ENCODE measurements at regions not wholly inside any gene's neighbourhood (a gene's known extent, or its start where the extent isn't known, plus 50 kb on each side); places are given as distances from the start of the nearest gene placed in this dataset.

GRCh38 chr4:162610116-162610515 is 446.3 kb upstream of the FSTL5 start:
- Mint-ChIP-seq H3K9me3 (peaks cover 0 to 8% (median 2%) of the 10 kb centered on the region in 7 donors), H3K36me3 (no peaks in the 10 kb centered on the region), H3K4me1 (no peaks in the 10 kb centered on the region)

GRCh38 chr4:162586266-162586665 is 422.5 kb upstream of the FSTL5 start:
- H3K36me3 Mint-ChIP-seq, result no peaks in the 10 kb centered on the region
- Histone ChIP-seq H3K27me3 (ENCODE audit: control insufficient read depth, insufficient read depth, low read length) (no peaks in the 10 kb centered on the region), H3K4me1 (ENCODE audit: control insufficient read depth, insufficient read depth, low read length, poor library complexity, severe bottlenecking) (no peaks in the 10 kb centered on the region), H3K9me3 (ENCODE audit: control insufficient read depth in 2 of 2, low read length in 2 of 2) (no peaks in the 10 kb centered on the region), H3K4me3 (ENCODE audit: low read depth, low read length) (no peak overlapping the region), H3K36me3 (ENCODE audit: control insufficient read depth, insufficient read depth, low read length) (no peaks in the 10 kb centered on the region), H3K27ac (ENCODE audit: insufficient read depth, low read length, poor library complexity, severe bottlenecking) (no peak overlapping the region)
- ATAC-seq (ENCODE audit: low read depth in 2 of 2) (no peak), DNase-seq (no peak)
- no peaks in the 10 kb centered on the region for H3K27me3 Mint-ChIP-seq
- no peak overlapping the region for H3K4me3 Mint-ChIP-seq
- peaks cover 0 to 3% (median 0%) of the 10 kb centered on the region in 7 donors for H3K9me3 Mint-ChIP-seq
- H3K4me1 Mint-ChIP-seq, result no peaks in the 10 kb centered on the region
- H3K27ac Mint-ChIP-seq, result no peak overlapping the region

More at GRCh38 chr4:162610116-162610515, 446.3 kb upstream of the FSTL5 start:
- Histone ChIP-seq H3K27me3 (ENCODE audit: control insufficient read depth, insufficient read depth, low read length) (no peaks in the 10 kb centered on the region), H3K36me3 (ENCODE audit: control insufficient read depth, insufficient read depth, low read length) (no peaks in the 10 kb centered on the region), H3K4me1 (ENCODE audit: control insufficient read depth, insufficient read depth, low read length, poor library complexity, severe bottlenecking) (no peaks in the 10 kb centered on the region), H3K4me3 (ENCODE audit: low read depth, low read length) (no peak overlapping the region), H3K9me3 (ENCODE audit: control insufficient read depth in 2 of 2, low read length in 2 of 2) (no peaks in the 10 kb centered on the region), H3K27ac (ENCODE audit: insufficient read depth, low read length, poor library complexity, severe bottlenecking) (no peak overlapping the region)
- no peak overlapping the region for H3K27ac Mint-ChIP-seq
- DNase-seq (no peak), ATAC-seq (ENCODE audit: low read depth in 2 of 2) (no peak)
- no peak overlapping the region for H3K4me3 Mint-ChIP-seq
- no peaks in the 10 kb centered on the region for H3K27me3 Mint-ChIP-seq

- Mint-ChIP-seq H3K27me3 (no peaks in the 10 kb centered on the region), H3K4me3 (no peak overlapping the region), H3K4me1 (no peaks in the 10 kb centered on the region), H3K27ac (peak overlapping the region in 1 of 3 donors; percentile 79), H3K36me3 (no peaks in the 10 kb centered on the region), H3K9me3 (peaks cover 0 to 6% (median 2%) of the 10 kb centered on the region in 7 donors)
- Histone ChIP-seq H3K27ac (ENCODE audit: insufficient read depth, low read length, poor library complexity, severe bottlenecking) (no peak overlapping the region), H3K36me3 (ENCODE audit: control insufficient read depth, insufficient read depth, low read length) (no peaks in the 10 kb centered on the region), H3K4me3 (ENCODE audit: low read depth, low read length) (no peak overlapping the region), H3K27me3 (ENCODE audit: control insufficient read depth, insufficient read depth, low read length) (no peaks in the 10 kb centered on the region), H3K4me1 (ENCODE audit: control insufficient read depth, insufficient read depth, low read length, poor library complexity, severe bottlenecking) (no peaks in the 10 kb centered on the region), H3K9me3 (ENCODE audit: control insufficient read depth in 2 of 2, low read length in 2 of 2) (no peaks in the 10 kb centered on the region)
- no peak for DNase-seq
- ATAC-seq (ENCODE audit: low read depth in 2 of 2), result no peak
Measured at GRCh38 chr4:162582180-162582579, 418.4 kb upstream of the FSTL5 start.

- Histone ChIP-seq H3K27me3 (ENCODE audit: control insufficient read depth, insufficient read depth, low read length) (no peaks in the 10 kb centered on the region), H3K4me1 (ENCODE audit: control insufficient read depth, insufficient read depth, low read length, poor library complexity, severe bottlenecking) (no peaks in the 10 kb centered on the region), H3K27ac (ENCODE audit: insufficient read depth, low read length, poor library complexity, severe bottlenecking) (no peak overlapping the region), H3K9me3 (ENCODE audit: control insufficient read depth in 2 of 2, low read length in 2 of 2) (no peaks in the 10 kb centered on the region), H3K4me3 (ENCODE audit: low read depth, low read length) (no peak overlapping the region), H3K36me3 (ENCODE audit: control insufficient read depth, insufficient read depth, low read length) (no peaks in the 10 kb centered on the region)
- DNase-seq (no peak), ATAC-seq (ENCODE audit: low read depth in 2 of 2) (no peak)
- H3K27me3 Mint-ChIP-seq, result no peaks in the 10 kb centered on the region
- no peaks in the 10 kb centered on the region for H3K4me1 Mint-ChIP-seq
- no peak overlapping the region for H3K4me3 Mint-ChIP-seq
- H3K36me3 Mint-ChIP-seq, result no peaks in the 10 kb centered on the region
- peaks cover 0 to 6% (median 0%) of the 10 kb centered on the region in 7 donors for H3K9me3 Mint-ChIP-seq
- H3K27ac Mint-ChIP-seq, result no peak overlapping the region
Measured at GRCh38 chr4:162565730-162566129, 401.9 kb upstream of the FSTL5 start.

GRCh38 chr4:162560073-162560472 is 396.3 kb upstream of the FSTL5 start:
- Mint-ChIP-seq H3K27ac (no peak overlapping the region), H3K36me3 (no peaks in the 10 kb centered on the region), H3K9me3 (peaks cover 0 to 6% (median 2%) of the 10 kb centered on the region in 7 donors), H3K4me3 (no peak overlapping the region), H3K27me3 (no peaks in the 10 kb centered on the region), H3K4me1 (no peaks in the 10 kb centered on the region)
- Histone ChIP-seq H3K4me1 (ENCODE audit: control insufficient read depth, insufficient read depth, low read length, poor library complexity, severe bottlenecking) (no peaks in the 10 kb centered on the region), H3K9me3 (ENCODE audit: control insufficient read depth in 2 of 2, low read length in 2 of 2) (no peaks in the 10 kb centered on the region), H3K27me3 (ENCODE audit: control insufficient read depth, insufficient read depth, low read length) (no peaks in the 10 kb centered on the region), H3K36me3 (ENCODE audit: control insufficient read depth, insufficient read depth, low read length) (no peaks in the 10 kb centered on the region), H3K4me3 (ENCODE audit: low read depth, low read length) (no peak overlapping the region), H3K27ac (ENCODE audit: insufficient read depth, low read length, poor library complexity, severe bottlenecking) (no peak overlapping the region)
- no peak for ATAC-seq (ENCODE audit: low read depth in 2 of 2)
- DNase-seq, result no peak

GRCh38 chr4:162557516-162558106 is 393.8 kb upstream of the FSTL5 start:
- no peaks in the 10 kb centered on the region for H3K27me3 ChIP-seq (ENCODE audit: control insufficient read depth, insufficient read depth, low read length)
- no peaks in the 10 kb centered on the region for H3K27me3 Mint-ChIP-seq
- peaks cover 0 to 9% (median 3%) of the 10 kb centered on the region in 7 donors for H3K9me3 Mint-ChIP-seq
- no peaks in the 10 kb centered on the region for H3K4me1 ChIP-seq (ENCODE audit: control insufficient read depth, insufficient read depth, low read length, poor library complexity, severe bottlenecking)
- H3K36me3 Mint-ChIP-seq, result no peaks in the 10 kb centered on the region
- H3K4me1 Mint-ChIP-seq, result no peaks in the 10 kb centered on the region
- H3K9me3 ChIP-seq (ENCODE audit: control insufficient read depth in 2 of 2, low read length in 2 of 2), result no peaks in the 10 kb centered on the region
- H3K27ac Mint-ChIP-seq, result no peak overlapping the region
- no peak overlapping the region for H3K4me3 Mint-ChIP-seq
- no peak for ATAC-seq (ENCODE audit: low read depth in 2 of 2)
- no peak overlapping the region for H3K27ac ChIP-seq (ENCODE audit: insufficient read depth, low read length, poor library complexity, severe bottlenecking)
- DNase-seq, result no peak
- H3K36me3 ChIP-seq (ENCODE audit: control insufficient read depth, insufficient read depth, low read length), result no peaks in the 10 kb centered on the region
- H3K4me3 ChIP-seq (ENCODE audit: low read depth, low read length), result no peak overlapping the region

GRCh38 chr4:162535121-162535520 is 371.3 kb upstream of the FSTL5 start:
- H3K27me3 ChIP-seq (ENCODE audit: control insufficient read depth, insufficient read depth, low read length), result no peaks in the 10 kb centered on the region
- H3K27ac Mint-ChIP-seq, result no peak overlapping the region
- no peaks in the 10 kb centered on the region for H3K4me1 Mint-ChIP-seq
- DNase-seq (no peak), ATAC-seq (ENCODE audit: low read depth in 2 of 2) (no peak)
- no peak overlapping the region for H3K4me3 Mint-ChIP-seq
- no peaks in the 10 kb centered on the region for H3K9me3 ChIP-seq (ENCODE audit: control insufficient read depth in 2 of 2, low read length in 2 of 2)
- no peaks in the 10 kb centered on the region for H3K4me1 ChIP-seq (ENCODE audit: control insufficient read depth, insufficient read depth, low read length, poor library complexity, severe bottlenecking)
- peaks cover 2 to 8% (median 6%) of the 10 kb centered on the region in 7 donors for H3K9me3 Mint-ChIP-seq
- H3K27me3 Mint-ChIP-seq, result no peaks in the 10 kb centered on the region
- no peaks in the 10 kb centered on the region for H3K36me3 ChIP-seq (ENCODE audit: control insufficient read depth, insufficient read depth, low read length)
- H3K4me3 ChIP-seq (ENCODE audit: low read depth, low read length), result no peak overlapping the region
- H3K36me3 Mint-ChIP-seq, result no peaks in the 10 kb centered on the region
- H3K27ac ChIP-seq (ENCODE audit: insufficient read depth, low read length, poor library complexity, severe bottlenecking), result no peak overlapping the region

GRCh38 chr4:162523171-162523570 is 359.4 kb upstream of the FSTL5 start:
- H3K36me3 Mint-ChIP-seq, result no peaks in the 10 kb centered on the region

More at GRCh38 chr4:162523171-162523570, 359.4 kb upstream of the FSTL5 start:
- H3K27me3 Mint-ChIP-seq, result no peaks in the 10 kb centered on the region
- H3K4me1 ChIP-seq (ENCODE audit: control insufficient read depth, insufficient read depth, low read length, poor library complexity, severe bottlenecking), result no peaks in the 10 kb centered on the region
- no peak for ATAC-seq (ENCODE audit: low read depth in 2 of 2)
- H3K4me3 ChIP-seq (ENCODE audit: low read depth, low read length), result no peak overlapping the region
- no peaks in the 10 kb centered on the region for H3K9me3 ChIP-seq (ENCODE audit: control insufficient read depth in 2 of 2, low read length in 2 of 2)
- H3K9me3 Mint-ChIP-seq, result peaks cover 0 to 8% (median 2%) of the 10 kb centered on the region in 7 donors
- no peaks in the 10 kb centered on the region for H3K27me3 ChIP-seq (ENCODE audit: control insufficient read depth, insufficient read depth, low read length)
- no peak overlapping the region for H3K27ac Mint-ChIP-seq
- no peak overlapping the region for H3K27ac ChIP-seq (ENCODE audit: insufficient read depth, low read length, poor library complexity, severe bottlenecking)
- DNase-seq, result no peak
- H3K36me3 ChIP-seq (ENCODE audit: control insufficient read depth, insufficient read depth, low read length), result no peaks in the 10 kb centered on the region
- H3K4me1 Mint-ChIP-seq, result no peaks in the 10 kb centered on the region
- H3K4me3 Mint-ChIP-seq, result no peak overlapping the region
